HS-27A (cell line): ENCODE measurements at regions not wholly inside any gene's neighbourhood (a gene's known extent, or its start where the extent isn't known, plus 50 kb on each side); places are given as distances from the start of the nearest gene placed in this dataset.

Experiments used
- DNase-seq: peaks from one replicate; pipeline ENCODE4 v3.0.0-alpha.2; 2012; ENCODE audit warnings: low read depth, missing footprints

- no peak for DNase-seq
Observed at GRCh38 chr4:167290678-167291077, 56.4 kb upstream of the SPOCK3 start.

DNA sequence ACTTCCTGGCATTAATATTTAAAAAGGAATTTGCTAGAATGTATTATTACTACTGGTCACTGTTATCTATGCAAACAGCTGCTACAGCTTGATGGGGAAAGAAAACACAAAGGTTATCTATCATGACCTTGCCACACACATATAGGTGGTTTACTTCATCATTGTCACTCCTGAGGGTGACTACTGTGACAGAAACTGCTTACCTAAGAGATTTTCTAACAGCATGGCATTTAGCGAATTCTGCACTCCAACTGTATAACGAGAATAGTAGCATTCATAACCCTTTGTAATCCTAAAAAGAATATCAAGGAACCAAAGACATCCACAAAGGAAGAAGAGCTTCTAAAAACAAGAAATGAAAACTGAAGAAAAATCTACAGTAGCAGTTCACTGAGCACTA lies 74.6 kb upstream of the SPOCK3 start:
- DNase-seq, result no peak

DNA sequence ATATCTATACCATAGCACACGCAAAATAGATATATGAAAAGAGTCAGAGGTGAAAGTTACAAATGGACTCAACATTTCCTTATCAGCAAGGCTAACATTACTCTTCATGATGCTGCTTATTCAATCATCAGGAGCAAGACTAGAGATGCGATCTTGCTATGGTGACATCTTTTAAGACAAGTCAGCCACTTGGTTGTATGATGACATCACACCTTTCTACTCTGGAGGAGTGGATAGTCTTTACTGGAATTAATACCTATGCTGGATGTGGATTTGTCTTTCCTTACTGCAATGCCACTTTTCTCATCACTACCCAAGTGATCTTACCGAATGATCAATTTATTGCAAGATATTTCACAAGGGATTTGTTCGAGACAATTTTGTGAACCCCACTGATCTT lies 87.0 kb upstream of the SPOCK3 start:
- no peak for DNase-seq

DNA sequence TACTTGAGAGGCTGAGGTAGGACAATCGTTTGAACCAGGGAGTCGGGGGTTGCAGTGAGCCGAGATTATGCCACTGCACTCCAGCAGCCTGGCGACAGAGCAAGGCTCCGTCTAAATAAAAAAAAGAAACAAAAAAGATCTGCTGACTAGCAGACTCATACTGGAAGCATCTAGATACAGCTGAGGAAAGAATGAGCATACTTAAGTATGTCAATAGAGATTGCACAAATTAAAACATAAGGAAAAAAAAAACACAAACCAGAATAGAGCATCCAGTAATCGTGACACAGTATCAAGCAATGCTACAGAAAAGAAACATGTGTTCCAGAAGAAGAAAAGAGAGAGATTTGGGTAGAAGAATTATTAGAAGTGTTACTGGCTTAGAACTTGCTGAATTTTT lies 105.5 kb upstream of the SPOCK3 start:
- DNase-seq, result no peak

DNA sequence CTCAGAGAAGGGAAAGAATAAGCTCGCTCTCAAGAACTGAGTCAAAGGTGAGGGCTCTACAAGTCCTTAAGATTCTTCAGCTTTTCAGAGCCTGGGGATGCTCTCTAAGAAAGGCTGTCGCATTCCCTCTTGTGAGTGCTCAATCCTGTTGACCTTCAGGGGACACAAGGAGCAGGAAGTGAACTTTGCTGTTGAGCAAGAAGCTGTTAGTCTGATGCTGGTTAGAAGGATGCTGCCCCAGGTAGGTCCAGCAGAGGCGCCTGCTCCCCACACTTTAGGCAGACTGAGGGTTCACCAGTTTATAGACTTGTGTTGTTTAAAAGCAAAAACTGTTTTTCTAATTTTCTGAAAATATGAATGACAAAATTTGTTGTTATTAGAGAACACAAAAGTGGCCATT lies 125.4 kb upstream of the SPOCK3 start:
- DNase-seq, result no peak

- DNase-seq, result no peak
Observed at GRCh38 chr4:167379076-167379835, 145.0 kb upstream of the SPOCK3 start.

GRCh38 chr4:167380964-167381363 lies 146.7 kb upstream of the SPOCK3 start:
- no peak for DNase-seq

DNA sequence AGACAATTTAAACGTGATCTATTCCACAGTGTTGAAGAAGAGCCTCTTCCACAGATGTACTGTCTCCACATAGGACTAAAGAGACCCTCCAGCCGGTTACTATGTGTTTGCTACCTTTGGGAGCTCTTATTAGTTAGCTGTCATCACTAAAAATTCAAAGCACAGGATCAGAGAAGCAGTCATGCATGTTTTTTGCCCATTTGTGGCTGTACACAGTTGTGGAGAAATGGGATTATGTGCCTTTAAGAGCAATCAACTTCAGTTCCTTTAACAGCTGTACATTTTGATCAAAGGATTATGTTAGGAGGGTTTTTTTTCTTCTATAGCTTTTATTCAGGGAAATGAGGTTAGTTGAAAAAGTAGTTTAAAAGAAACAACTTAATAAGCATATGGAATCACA lies 149.0 kb upstream of the SPOCK3 start:
- DNase-seq, result no peak

DNA sequence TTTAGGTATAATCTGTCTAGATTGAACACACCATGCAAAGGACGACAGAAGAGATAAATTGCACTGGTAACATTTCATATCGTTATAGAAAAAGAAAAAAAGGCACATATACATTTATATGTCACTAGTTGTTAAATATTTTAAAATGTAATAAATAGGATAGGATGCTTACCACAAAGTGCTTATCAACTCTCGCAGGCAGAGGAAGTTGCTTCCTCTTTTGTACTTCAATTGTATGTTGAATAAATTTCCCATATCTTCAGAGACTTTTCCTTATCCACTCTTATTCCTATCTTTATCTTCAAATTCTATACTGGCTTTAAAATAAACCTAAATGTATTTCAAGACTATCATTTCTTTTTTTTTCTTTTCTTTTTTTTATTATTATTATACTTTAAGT lies 163.3 kb upstream of the SPOCK3 start:
- DNase-seq, result no peak

GRCh38 chr4:167399201-167399600 lies 164.9 kb upstream of the SPOCK3 start:
- no peak for DNase-seq

DNA sequence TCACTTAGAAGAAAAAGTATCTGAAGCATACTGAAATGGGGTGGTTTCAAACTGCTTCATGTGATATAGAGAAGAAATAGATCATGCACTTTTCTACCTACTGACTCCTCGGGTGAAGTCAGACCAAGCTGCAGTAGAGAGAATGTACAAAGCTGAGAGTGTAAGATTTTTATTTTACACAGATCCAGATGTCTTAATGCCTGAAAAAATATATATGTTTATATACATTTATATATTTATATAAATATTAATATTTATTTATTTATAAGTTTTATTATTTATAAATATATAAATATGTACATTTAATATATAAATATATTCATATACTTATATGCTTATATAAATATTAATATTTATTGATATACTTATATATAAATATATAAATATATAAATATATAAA lies 171.9 kb upstream of the SPOCK3 start:
- no peak for DNase-seq

DNA sequence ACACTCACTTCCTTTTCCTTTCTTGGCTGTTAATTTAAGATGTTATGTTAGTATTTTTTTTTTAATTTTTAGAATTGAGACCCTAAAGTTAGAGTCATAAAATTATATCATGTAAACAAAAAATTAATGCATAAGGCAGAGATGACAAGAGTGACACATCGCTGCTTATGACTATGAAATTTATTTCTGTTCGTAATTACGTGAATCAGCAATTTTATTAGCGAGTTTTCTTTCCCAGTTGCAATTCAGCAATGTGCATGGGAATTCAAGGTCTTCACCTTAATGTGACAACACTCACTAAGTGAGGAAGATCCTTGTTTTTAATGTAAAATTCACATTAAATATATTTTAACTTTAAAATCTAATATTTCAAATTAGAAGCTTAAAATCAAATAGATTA lies 181.2 kb upstream of the SPOCK3 start:
- DNase-seq, result no peak

DNA sequence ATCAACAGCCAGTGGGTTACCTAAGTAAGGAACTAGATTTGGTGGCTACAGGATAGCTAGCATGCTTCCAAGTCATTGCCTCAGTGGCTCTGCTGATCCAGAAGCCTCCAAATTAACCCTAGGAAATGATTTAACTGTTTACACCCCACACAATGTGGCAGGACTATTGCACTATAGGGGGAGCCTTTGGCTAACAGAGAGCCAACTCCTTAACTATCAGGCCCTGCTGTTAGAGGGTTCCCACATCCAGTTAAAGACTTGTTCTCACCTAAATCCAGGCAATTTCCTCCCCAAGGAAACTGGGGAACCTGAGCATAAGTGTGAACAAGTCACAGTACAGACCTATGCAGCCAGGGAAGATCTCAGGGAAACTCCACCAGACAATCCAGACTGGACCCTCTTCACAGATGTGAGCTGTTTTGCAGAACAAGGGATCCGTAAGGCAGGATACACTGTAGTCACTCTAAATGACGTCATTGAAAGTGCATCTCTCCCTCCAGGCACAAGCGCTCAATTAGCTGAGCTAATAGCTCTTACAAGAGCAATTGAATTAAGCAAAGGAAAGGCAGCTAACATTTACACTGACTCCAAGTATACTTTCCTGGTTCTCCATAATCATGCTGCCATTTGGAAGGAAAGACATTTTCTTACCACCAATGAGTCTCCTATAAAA lies 185.3 kb upstream of the SPOCK3 start:
- DNase-seq, result no peak

- DNase-seq, result no peak
Observed at GRCh38 chr4:167421201-167421600, 186.9 kb upstream of the SPOCK3 start.

- no peak for DNase-seq
Observed at GRCh38 chr4:167424341-167425256, 190.3 kb upstream of the SPOCK3 start.

- no peak for DNase-seq
Observed at GRCh38 chr4:167428156-167428555, 193.9 kb upstream of the SPOCK3 start.

DNA sequence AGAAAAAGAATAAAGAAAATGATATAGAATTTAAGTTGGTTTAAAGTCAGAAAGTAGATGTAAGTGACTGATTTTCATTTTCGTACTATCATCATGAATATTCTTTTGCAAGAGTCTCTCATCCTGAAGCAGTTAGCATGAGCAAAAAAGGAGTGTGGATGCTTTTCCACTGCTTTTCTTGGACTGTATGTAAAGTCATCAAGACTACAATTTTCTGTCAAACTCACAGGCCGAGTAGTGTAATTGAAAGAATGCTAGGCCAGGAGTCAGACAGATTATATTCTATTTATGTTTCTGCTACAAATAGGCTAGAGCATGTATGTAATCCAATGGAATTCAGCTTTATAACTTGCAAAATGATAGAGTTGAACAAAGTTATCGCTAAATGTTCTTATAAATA lies 197.1 kb upstream of the SPOCK3 start:
- no peak for DNase-seq

DNA sequence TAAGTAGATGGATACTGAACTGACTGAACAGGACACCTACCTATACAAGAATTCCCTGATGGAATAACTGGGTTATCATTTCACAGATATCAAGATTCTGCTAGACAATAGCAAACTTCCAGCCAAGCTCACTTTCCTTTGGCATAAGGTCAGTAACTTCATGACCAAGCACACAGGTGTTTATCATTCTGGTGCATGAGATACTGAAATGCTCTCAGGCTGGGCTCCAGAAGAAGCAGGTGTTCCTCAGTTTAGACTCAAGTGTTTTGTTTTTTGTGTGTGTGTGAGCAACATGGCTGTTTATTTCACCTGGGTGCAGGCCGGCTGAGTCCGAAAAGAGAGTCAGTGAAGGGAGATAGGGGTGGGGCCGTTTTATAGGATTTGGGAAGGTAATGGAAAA lies 201.5 kb upstream of the SPOCK3 start:
- DNase-seq, result no peak

DNA sequence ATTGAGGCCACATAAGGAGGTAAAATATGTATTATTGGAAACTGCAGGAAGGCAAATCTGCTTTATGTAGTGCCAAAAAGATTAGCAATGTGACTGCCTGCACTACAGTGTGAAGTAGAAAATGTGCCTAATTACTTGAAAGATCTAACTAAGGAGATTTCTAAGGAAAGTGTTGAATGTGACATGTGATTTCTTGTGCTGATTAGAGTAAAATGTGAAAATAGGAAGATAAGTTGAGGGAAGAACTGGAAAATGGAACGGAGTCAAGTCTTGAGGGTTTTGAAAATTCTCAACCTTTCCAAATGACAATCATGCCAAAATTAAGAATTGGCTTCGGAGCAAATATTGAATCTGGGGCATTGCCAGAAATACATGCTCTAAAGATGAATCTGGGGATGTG lies 209.5 kb upstream of the SPOCK3 start:
- DNase-seq, result no peak

DNA sequence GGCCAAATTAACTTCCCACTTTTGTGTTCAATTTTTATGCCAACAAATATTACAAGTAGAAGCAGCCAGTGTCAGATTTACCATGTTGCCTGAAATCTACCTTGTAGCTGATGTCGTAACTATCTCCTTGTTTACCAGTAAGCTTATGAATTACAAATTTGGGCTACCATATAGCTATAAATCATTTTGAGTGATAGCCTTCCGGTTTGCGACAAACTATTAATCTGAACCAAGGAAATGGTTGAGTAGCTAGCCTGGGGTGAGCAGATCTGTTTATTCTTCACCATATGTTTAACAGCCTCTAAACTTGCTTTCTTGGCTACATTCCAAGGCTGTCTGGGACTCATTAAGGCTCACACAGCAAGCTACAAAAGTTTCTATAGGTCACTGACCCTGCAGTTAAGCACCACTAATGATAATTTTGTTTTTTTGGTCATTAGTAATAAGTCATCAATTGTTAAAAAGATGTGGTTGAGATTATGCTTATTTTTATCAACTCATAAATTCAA lies 218.7 kb upstream of the SPOCK3 start:
- DNase-seq, result no peak

GRCh38 chr4:167456619-167457018 lies 222.3 kb upstream of the SPOCK3 start:
- no peak for DNase-seq

GRCh38 chr4:167469436-167469835 lies 235.1 kb upstream of the SPOCK3 start:
- no peak for DNase-seq

DNA sequence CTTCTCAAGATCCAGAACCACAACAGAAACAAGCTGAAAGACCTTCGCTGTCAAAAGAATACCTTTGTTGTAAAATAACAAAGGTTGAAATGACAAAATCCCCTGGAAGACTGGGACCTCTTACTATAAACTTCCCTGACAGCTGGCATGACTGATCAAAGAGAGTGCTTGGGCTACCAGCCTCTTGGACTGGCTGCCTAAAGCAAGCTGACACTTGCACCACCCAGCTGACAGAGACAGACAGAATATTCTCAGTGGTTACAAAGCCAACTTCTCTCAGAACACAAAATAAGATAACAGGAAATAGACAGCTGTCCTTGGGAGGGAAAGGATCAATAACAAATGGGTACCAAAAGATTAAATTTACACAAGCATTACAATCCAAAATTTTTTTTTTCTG lies 241.7 kb upstream of the SPOCK3 start:
- no peak for DNase-seq
